ENCODE measurements at regions not wholly inside any gene's neighbourhood (a gene's known extent, or its start where the extent isn't known, plus 50 kb on each side); places are given as distances from the start of the nearest gene placed in this dataset.
A peak's percentile ranks its signal among the peaks of the same experiment; 100 is the strongest.

DNA sequence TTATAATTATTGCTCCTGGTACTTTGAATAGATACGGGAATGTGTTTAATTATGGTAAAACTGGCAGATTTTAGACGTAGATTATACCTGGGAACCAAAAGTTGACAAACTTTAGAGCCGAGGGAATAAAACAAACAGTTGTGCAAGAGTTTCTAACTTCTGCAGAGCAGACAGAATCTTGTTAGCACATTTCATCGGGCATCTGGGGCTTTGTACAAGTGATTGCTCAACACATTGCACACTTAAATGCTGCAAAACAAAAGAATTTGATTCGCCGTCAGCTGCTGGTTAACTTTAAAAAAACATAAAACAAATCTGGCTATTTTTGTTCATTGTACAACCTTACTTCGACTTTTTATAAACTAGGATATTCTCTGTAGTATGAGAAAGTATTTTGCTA is 398.1 kb downstream of the MAN2A1 start:
- H3K4me2 ChIP-seq (ENCODE audit: insufficient read depth, low read length), result no peak overlapping the region

DNA sequence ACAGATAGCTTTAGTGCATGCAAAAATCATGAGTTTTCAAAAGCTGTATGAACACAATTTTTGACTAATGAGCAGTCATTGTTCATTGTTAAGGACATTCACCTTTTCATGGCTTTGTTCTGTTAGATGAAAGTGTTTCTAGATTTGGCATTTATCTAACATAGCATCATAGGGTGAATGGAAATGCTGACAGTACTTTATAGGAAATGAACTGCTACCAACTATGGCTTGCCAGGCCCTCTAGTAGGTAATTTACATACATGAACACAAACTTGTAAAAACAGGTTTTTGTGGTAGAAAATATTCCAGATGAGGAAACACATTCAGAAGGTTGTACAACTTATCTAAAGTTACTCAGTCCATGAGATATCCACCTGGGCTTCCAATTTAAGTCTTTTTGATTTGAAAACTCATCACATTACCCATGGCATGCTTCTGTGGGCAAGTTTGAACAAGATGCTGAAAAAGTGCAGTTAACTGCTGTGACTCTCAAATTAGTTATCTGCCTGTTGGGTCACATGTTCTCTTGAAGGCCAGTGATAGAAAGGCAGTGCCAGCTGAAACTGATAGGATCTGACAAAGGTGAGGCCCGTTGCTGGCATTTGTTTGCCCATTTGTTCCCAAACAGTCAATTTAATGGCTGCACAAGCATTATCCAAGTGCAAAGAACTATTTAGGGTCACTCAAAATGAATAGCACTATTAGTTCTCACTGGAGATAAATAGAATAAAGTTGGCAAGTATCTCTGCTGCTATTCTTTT is 399.1 kb downstream of the MAN2A1 start:
- Histone ChIP-seq H3K27me3 (ENCODE audit: insufficient read depth, low read length, poor library complexity) (no peaks in the 10 kb centered on the region), H4K20me1 (ENCODE audit: insufficient read depth, low read length) (no peaks in the 10 kb centered on the region), H2AFZ (ENCODE audit: low read depth, low read length) (no peak overlapping the region), H3K4me2 (ENCODE audit: insufficient read depth, low read length) (no peak overlapping the region), H3K36me3 (ENCODE audit: insufficient read depth, low read length) (no peaks in the 10 kb centered on the region), H3K9ac (ENCODE audit: low read depth, low read length) (no peak overlapping the region), H3K9me3 (ENCODE audit: insufficient read depth, low read length, severe bottlenecking) (no peaks in the 10 kb centered on the region), H3K79me2 (ENCODE audit: insufficient read depth, low read length) (no peaks in the 10 kb centered on the region), H3K4me1 (ENCODE audit: insufficient read depth, low read length) (peaks cover 14% of the 10 kb centered on the region; the same call in 1 of the 2 replicates), H3K4me3 (ENCODE audit: low read depth in 1 of 2, low read length in 2 of 2) (no peak overlapping the region), H3K27ac (ENCODE audit: low read length) (no peak overlapping the region)
- TF ChIP-seq EZH2 (IDR thresholded peaks at IDR 0.05; ENCODE audit: borderline replicate concordance, low read depth, low read length, severe bottlenecking), result no peak
- TF ChIP-seq, protein P1, sequence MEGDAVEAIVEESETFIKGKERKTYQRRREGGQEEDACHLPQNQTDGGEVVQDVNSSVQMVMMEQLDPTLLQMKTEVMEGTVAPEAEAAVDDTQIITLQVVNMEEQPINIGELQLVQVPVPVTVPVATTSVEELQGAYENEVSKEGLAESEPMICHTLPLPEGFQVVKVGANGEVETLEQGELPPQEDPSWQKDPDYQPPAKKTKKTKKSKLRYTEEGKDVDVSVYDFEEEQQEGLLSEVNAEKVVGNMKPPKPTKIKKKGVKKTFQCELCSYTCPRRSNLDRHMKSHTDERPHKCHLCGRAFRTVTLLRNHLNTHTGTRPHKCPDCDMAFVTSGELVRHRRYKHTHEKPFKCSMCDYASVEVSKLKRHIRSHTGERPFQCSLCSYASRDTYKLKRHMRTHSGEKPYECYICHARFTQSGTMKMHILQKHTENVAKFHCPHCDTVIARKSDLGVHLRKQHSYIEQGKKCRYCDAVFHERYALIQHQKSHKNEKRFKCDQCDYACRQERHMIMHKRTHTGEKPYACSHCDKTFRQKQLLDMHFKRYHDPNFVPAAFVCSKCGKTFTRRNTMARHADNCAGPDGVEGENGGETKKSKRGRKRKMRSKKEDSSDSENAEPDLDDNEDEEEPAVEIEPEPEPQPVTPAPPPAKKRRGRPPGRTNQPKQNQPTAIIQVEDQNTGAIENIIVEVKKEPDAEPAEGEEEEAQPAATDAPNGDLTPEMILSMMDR (IDR thresholded peaks at IDR 0.05; ENCODE audit: borderline replicate concordance, extremely low read depth, low read length, poor library complexity, severe bottlenecking), result no peak
- no peak for ATAC-seq (ENCODE audit: insufficient read depth, low read depth)
- DNase-seq, result no peak

More for the DNA sequence above, 398.1 kb downstream of the MAN2A1 start:
- Histone ChIP-seq H3K79me2 (ENCODE audit: insufficient read depth, low read length) (no peaks in the 10 kb centered on the region), H3K9me3 (ENCODE audit: insufficient read depth, low read length, severe bottlenecking) (no peaks in the 10 kb centered on the region), H3K4me3 (ENCODE audit: low read depth in 1 of 2, low read length in 2 of 2) (no peak overlapping the region), H3K36me3 (ENCODE audit: insufficient read depth, low read length) (no peaks in the 10 kb centered on the region), H4K20me1 (ENCODE audit: insufficient read depth, low read length) (no peaks in the 10 kb centered on the region), H3K4me1 (ENCODE audit: insufficient read depth, low read length) (peaks cover 12% of the 10 kb centered on the region; the same call in 1 of the 2 replicates), H3K9ac (ENCODE audit: low read depth, low read length) (no peak overlapping the region), H3K27ac (ENCODE audit: low read length) (no peak overlapping the region), H3K27me3 (ENCODE audit: insufficient read depth, low read length, poor library complexity) (no peaks in the 10 kb centered on the region), H2AFZ (ENCODE audit: low read depth, low read length) (no peak overlapping the region)
- DNase-seq, result no peak
- ATAC-seq (ENCODE audit: insufficient read depth, low read depth), result no peak
- TF ChIP-seq EZH2 (IDR thresholded peaks at IDR 0.05; ENCODE audit: borderline replicate concordance, low read depth, low read length, severe bottlenecking), result no peak

DNA sequence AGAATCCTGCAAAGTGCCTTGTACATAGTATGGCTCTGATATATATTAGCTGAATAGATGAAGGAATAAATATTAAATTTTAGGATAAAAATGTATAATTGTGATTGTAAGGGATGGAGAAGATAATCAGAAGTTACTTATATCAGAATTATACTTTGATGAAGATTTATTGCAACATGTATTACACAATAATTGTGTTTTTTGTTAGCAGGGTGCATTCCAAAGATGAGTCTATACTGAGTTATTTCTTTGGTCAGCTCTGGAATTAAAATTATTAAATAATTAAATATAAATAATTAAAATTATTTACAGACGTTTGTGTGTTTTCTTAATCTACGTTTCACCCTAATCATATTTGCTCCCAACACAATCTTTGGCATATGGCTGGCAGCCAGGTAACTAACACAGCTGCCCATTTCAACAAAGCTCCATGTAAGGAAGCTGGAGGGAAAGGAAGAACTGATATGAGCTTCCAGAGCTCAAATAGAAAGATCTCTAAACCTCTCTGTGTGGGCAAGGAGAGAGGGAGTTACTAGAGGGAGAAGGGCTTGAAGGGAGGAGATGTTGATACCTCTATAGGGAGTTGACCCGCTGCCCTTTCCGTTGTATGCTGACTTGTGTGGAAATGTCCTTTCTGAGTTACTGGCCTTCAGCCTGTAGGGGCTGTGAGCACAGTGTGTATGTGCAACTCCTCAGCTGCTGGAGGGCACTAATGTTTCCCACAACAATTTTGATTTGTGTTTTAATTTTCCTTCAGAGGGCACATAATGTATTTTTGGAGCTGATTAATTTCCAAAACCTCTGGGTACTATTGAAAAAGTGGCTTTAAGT is 403.4 kb downstream of the MAN2A1 start:
- no peak for ATAC-seq (ENCODE audit: insufficient read depth, low read depth)
- H3K4me1 ChIP-seq (ENCODE audit: insufficient read depth, low read length), result peaks cover 41% of the 10 kb centered on the region
- H3K27ac ChIP-seq (ENCODE audit: low read length), result 0 out of 2 replicates have a peak overlapping the region, but pooled peaks have one; percentile 13
- H4K20me1 ChIP-seq (ENCODE audit: insufficient read depth, low read length), result no peaks in the 10 kb centered on the region
- TF ChIP-seq EZH2 (IDR thresholded peaks at IDR 0.05; ENCODE audit: borderline replicate concordance, low read depth, low read length, severe bottlenecking), result no peak
- TF ChIP-seq, protein P1 (IDR thresholded peaks at IDR 0.05; ENCODE audit: borderline replicate concordance, extremely low read depth, low read length, poor library complexity, severe bottlenecking), result no peak
- no peak for DNase-seq
- no peak overlapping the region for H3K4me2 ChIP-seq (ENCODE audit: insufficient read depth, low read length)
- no peak overlapping the region for H3K4me3 ChIP-seq (ENCODE audit: low read depth in 1 of 2, low read length in 2 of 2)
- no peaks in the 10 kb centered on the region for H3K27me3 ChIP-seq (ENCODE audit: insufficient read depth, low read length, poor library complexity)
- H3K9me3 ChIP-seq (ENCODE audit: insufficient read depth, low read length, severe bottlenecking), result no peaks in the 10 kb centered on the region
- H2AFZ ChIP-seq (ENCODE audit: low read depth, low read length), result no peak overlapping the region; the same call in 1 of the 2 replicates
- H3K9ac ChIP-seq (ENCODE audit: low read depth, low read length), result no peak overlapping the region
- no peaks in the 10 kb centered on the region for H3K36me3 ChIP-seq (ENCODE audit: insufficient read depth, low read length)
- no peaks in the 10 kb centered on the region for H3K79me2 ChIP-seq (ENCODE audit: insufficient read depth, low read length)

DNA sequence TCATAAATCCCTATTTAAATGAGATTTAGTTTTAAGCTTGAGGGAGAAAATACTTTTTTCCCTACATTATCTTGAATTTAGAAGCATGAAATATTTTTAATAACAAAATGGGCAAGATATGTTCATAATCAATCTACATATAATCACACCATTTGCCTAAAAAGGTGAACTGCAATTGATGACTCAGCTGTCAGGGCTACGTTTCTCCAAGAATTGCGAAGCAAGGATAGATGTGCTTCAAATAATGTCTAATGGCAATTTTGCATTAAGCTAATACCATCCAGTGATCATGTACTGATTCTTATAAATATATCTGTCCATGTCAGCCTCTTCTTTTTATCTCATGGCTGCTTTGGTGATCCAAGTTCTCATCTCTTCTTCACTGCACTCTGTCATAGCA is 404.4 kb downstream of the MAN2A1 start:
- no peak overlapping the region for H3K9ac ChIP-seq (ENCODE audit: low read depth, low read length)
- no peaks in the 10 kb centered on the region for H3K27me3 ChIP-seq (ENCODE audit: insufficient read depth, low read length, poor library complexity)
- peak overlapping the region; percentile 24; the same call in 1 of the 2 replicates for H3K4me2 ChIP-seq (ENCODE audit: insufficient read depth, low read length)
- no peaks in the 10 kb centered on the region for H3K9me3 ChIP-seq (ENCODE audit: insufficient read depth, low read length, severe bottlenecking)
- ATAC-seq (ENCODE audit: insufficient read depth, low read depth) (peak; percentile 6; the same call in 1 of the 3 replicates), DNase-seq (no peak)
- peaks cover 38% of the 10 kb centered on the region for H3K4me1 ChIP-seq (ENCODE audit: insufficient read depth, low read length)
- H4K20me1 ChIP-seq (ENCODE audit: insufficient read depth, low read length), result no peaks in the 10 kb centered on the region
- no peak for TF ChIP-seq EZH2 (IDR thresholded peaks at IDR 0.05; ENCODE audit: borderline replicate concordance, low read depth, low read length, severe bottlenecking)
- TF ChIP-seq, protein P1 (IDR thresholded peaks at IDR 0.05; ENCODE audit: borderline replicate concordance, extremely low read depth, low read length, poor library complexity, severe bottlenecking), result no peak
- H2AFZ ChIP-seq (ENCODE audit: low read depth, low read length), result no peak overlapping the region
- no peaks in the 10 kb centered on the region for H3K36me3 ChIP-seq (ENCODE audit: insufficient read depth, low read length)
- H3K4me3 ChIP-seq (ENCODE audit: low read depth in 1 of 2, low read length in 2 of 2), result no peak overlapping the region
- H3K27ac ChIP-seq (ENCODE audit: low read length), result peak overlapping the region; percentile 17
- H3K79me2 ChIP-seq (ENCODE audit: insufficient read depth, low read length), result no peaks in the 10 kb centered on the region

Data from DND-41 (cell line).